Ecto neural progenitor cell (in vitro differentiated cells): ENCODE measurements at regions not wholly inside any gene's neighbourhood (a gene's known extent, or its start where the extent isn't known, plus 50 kb on each side); places are given as distances from the start of the nearest gene placed in this dataset.
"Not testable (repeated sequence)": the region's sequence is repeated elsewhere in the genome, so short reads cannot be mapped to it uniquely, and the experiment has no call there.

Experiments
- DNase-seq: peaks from one replicate; pipeline ENCODE4 v3.0.0-alpha.2; 2018; ENCODE audit warnings: low spot score

DNA sequence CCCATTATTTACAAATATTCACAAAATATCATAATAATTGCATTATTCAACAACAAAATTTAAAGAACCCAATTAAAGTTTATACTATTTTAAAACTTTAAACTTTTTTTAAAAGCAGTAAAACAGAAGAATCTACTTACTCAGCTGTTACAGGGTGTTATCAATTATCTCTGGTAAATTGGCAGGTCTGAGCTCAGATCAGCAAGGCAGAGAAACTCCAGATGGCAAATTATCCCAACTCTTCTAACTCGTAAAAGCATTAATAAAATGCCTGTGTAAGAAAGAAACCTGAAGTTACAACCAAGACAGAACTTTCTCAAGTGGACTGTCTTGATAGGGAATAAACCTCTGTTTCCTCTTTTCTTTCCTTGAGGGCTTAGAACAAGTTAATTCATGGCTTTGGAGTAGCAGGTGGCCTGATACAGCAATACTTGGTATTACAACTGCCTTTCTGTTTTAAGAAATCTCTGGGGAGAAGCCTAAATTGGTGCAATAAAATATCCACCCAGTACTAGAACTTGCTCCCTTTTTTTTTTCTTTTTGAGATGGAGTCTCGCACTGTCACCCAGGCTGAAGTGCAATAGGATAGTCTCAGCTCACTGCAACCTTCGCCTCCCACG is 275.3 kb upstream of the MKLN1 start:
- DNase-seq = no peak

DNA sequence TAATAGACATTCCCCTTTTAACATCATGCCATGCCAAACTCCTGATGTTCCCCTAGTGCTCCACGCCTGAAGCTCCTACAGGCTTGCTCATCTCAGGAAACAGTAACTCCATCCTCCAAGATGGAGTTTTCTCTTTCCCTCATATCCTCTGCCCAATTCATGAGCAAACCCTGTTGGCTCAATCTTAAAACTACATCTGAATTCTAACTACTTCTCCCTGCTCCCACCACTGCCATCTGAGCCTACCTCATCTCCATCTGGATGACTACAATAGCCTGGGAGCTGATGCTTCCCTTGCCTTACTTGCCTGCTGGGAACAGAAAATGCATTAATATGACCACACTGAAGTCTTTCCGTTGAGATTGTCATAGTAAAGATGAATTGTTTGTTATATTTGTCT is 271.7 kb upstream of the MKLN1 start:
- no peak for DNase-seq

DNA sequence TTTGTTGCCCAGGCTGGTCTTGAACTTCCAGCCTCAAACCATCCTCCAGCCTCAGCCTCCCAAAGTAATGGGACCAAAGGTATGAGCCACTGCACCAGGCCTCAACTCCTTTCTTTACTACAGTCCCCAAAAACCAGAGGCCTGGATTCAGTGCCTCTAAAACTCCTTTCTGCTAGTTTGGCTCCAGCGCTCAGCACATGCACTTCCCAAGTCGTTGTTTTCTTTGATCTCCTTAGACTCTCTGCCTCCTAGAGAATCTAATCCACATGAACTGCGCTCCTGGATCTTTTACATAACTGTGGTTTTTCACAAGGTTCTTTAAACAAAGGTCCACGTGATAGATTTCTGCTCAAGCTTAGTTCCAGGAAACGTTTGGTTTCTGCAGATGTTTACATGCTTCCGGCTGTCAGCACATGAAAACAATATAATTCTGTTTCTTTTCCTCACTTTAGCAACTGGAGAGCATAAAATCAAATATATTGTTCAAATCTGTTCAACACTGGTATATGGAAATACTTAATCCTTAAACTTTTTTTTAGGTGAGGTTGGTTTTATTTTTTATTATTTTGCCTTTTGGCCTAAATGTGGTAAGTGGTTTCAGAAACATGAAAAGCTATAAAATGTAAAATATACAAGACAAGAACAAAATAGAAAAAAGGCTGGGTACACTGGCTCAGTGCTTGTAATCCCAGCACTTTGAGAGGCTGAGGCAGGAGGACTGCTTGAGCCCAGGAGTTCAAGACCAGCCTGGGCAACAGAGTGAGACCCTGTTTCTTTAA is 270.5 kb upstream of the MKLN1 start:
- no peak for DNase-seq

DNA sequence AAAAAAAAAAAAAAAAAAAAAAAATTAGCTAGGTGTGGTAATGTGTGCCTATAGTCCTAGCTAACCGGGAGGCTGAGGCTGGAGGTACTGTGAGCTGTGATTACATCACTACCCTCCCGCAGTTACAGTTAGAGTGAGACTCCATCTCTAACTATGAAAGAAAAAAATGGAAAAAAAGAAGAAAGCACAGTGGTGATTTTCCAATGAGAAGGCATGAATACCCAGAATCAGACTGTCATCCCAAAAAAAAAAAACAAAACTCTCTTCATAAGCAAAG is 269.9 kb upstream of the MKLN1 start:
- no peak for DNase-seq

DNA sequence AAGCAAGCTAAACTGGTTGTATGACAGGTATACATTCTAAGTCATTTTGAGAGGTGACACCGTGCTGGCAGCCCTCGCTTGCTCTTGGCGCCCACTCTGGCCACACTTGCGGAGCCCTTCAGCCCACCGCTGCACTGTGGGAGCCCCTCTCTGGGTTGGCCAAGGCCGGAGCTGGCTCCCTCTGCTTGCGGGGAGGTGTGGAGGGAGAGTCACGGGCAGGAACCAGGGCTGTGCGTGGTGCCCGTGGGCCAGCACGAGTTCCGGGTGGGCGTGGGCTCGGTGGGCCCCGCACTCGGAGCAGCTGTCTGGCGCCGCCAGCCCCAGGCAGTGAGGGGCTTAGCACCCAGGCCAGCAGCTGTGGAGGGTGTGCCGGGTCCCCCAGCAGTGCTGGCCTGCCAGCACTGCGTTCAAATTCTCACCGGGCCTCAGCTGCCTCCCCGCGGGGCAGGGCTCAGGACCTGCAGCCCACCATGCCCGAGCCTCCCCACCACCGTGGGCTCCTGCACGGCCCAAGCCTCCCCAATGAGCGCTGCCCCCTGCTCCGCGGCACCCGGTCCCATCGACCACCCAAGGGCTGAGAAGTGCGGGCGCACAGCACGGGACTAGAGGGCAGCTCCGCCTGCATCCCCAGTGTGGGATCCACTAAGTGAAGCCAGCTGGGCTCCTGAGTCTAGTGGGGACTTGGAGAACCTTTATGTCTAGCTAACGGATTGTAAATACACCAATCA is 269.0 kb upstream of the MKLN1 start:
- not testable (repeated sequence) for DNase-seq

DNA sequence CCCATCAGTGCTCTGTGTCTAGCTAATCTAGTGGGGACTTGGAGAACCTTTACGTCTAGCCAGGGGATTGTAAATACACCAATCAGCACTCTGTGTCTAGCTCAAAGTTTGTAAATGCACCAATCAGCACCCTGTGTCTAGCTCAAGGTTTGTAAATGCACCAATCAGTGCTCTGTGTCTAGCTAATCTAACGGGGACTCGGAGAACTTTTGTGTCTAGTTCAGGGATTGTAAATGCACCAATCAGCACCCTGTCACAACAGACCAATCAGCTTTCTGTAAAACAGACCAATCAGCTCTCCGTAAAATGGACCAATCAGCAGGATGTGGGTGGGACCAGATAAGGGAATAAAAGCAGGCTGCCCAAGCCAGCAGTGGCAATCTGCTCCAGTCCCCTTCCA is 268.3 kb upstream of the MKLN1 start:
- DNase-seq = not testable (repeated sequence)

DNA sequence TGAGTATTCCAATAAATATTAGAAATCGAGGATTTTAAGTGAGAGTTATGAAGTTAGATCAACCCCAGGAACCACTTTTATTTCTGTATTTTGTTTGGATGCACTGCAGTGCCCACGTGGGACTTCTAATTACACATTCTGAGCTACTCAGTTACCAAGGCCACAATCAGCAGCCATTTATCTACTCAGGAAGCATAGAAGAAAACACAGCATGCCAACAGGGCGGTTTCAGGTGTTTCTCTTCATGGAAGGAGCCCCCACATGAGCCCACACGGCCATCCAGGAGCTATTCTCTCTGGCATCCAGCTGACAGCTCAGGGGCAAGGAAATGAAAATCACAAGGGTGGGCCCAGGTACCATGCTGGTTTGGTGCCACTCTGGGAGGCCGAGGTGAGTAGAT is 266.5 kb upstream of the MKLN1 start:
- DNase-seq = no peak

DNA sequence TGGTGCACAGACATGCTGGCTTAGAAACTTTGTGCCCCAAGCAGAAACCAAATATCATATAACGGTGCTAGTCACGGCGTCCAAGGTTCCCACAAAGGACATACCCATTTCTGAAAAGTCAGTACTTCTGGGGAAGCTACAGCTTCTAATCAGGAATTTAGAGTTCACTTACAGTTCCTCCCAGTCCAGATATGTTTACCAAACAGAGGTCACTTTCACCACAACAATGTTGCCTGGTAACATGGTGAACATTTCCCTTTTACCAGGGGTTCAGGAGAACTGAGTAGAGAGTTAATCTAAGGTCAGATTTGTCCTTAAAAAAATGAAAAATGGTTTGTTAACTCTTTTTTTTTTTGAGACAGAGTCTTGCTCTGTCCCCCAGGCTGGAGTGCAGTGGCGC is 265.9 kb upstream of the MKLN1 start:
- DNase-seq = no peak

DNA sequence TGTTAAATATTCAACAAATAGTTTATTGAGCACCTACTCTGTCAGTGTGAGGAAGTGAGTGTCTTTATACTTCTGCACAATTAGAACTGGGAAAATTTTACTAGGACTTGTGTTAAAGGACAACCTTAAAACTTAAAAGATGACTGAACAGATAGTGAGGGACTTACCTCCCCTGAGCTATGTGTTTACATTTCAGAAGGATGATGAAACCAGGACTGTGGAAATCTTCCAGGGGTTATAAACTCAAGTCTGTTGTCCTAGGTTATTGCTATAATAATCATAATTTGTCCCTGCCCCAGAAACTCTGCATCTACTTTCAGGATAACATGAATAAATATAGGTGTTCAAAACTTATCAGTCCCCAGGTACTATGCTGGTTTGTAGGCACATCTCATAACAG is 261.0 kb upstream of the MKLN1 start:
- no peak for DNase-seq

DNA sequence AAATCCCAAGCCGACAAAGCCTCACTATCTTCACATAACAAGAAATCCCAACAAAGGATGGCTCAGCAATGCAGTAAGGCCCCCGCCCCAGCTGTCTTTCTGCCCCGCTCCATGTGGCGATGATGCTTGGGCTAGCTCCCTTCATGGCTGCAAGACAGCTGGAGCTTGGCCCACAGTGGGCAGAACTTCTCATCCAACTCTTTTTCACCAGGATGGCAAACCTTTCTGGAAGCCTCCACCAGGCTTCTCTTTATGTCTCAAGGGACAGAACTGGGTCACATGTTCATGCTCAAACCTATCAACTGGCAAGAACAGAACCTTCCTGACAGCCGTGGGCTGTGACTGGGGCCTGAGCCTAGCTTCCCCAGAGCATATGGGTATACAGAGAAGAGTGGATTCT is 260.5 kb upstream of the MKLN1 start:
- DNase-seq = no peak

DNA sequence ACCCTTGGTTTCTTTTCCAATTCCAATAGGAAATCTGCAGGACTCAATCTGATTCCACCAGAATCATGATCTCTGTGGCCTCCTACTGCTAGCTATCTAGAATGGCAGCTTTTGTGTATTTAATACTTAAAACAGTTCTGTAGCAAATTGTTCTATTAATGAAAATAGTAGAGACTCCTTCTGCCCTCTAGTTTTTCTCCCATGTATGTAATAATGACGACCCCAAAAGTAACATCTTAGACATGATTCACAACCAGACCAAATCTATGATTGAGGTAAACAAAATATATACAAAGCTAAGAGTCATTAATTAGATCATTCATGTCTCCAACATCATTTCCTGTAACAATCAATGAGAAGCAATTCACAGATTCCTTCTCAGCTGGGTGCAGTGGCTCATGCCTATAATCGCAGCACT is 259.1 kb upstream of the MKLN1 start:
- no peak for DNase-seq

DNA sequence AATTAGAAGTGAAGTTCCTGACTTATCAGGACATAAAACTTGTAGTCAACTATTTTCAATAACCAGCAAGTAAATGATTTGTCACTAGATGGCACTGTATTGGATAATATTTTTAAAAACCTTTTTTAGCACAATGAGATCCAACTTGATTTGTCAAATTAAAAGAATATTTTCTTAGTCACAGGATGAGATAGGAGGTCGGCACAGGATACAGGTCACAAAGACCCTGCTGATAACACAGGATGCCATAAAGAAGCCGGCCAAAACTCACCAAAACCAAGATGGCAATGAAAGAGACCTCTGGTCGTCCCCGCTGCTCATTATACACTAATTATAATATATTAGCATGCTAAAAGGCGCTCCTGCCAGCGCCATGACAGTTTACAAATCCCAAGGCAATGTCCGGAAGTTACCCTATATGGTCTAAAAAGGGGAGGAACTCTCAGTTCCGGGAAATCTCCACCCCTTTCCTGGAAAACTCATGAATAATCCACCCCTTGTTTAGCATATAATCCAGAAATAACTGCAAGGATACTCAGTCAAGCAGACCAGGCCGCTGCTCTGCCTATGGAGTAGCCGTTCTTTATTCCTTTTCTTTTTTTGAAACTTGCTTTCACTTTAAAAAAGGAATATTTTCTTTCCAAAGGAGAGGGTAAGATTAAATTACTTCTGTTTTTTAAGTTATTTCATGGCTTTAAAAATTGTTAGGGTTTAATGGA is 255.7 kb upstream of the MKLN1 start:
- DNase-seq = no peak

DNA sequence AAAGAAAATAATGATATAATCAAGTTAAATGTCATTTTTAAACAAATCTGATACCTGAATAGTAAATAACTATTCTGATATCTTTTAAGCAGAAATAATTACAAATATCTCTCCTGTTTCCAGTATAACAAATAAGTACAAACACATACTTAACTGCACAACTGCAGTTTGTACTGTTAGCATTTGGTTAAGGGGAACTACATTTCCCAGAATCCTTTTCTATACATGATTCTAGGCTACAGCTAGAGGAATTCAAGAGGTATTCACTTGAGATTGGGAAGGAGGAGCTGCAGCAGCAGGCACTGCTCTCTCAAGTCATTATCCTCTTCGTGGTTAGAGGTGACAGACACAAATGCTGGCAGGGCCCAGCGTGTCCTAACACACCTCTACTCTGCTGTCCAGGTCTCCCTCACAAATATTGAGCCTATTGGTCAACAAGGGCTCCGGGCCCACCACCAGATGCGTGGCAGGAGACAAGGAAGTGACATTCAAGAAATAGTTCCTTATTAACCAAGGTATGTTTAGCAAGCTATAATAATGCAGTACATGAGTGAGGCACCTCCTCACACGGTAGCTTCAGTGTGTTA is 255.1 kb upstream of the MKLN1 start:
- no peak for DNase-seq

DNA sequence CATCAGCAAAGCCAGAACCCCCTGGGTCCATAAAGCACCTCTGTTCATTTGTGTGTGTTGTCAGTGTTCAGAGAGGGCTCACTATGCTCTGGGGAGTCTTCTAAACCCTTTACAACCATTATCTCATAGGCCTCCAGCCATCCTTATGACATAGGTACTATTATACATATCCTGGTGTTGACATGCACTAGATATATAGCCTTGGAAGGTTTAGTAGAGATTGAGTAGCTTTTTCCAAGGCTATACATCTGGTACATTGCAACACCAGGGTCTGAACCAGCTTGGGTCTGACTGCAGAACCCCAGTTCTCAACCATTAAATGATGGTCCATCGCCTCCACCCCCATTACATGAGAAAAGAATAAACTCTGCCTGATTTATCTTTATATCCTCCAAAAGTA is 253.6 kb upstream of the MKLN1 start:
- DNase-seq = no peak

DNA sequence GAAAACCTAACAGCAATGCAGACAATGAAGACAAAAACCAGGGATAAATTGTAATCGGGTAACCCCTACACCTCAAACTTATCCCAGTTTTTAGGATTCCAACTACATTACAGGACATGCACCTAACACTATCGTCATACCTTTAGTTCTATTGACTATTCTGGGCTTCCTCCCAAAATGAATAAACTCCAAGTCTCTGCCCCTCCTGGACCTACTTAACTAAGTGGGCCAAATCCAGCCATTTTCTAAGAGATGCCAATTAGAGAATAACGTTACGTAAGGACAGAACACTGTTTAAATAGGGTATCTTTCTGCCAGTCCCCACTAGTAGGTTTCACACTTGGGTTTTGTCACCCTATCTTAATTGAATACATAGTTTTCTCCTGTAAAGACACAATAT is 253.1 kb upstream of the MKLN1 start:
- no peak for DNase-seq

DNA sequence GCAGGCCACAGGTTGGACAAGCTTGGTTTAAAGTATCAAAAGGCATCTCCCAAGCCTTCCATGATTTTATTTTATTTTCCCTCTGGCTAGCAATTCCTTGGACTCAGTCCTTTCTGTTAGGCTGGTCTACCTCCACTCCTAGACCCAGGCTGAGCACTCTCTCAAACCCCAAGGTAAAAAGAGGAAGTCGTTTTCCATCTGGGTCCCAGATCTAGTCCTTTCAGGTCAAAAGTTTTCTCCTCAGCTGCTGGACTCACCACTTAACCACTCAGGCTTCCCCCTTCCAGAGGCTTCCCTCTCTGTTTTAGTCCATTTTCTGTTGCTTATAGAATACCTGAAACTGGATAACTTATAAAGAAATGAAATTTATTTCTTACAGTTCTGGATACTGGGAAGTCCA is 252.3 kb upstream of the MKLN1 start:
- no peak for DNase-seq

DNA sequence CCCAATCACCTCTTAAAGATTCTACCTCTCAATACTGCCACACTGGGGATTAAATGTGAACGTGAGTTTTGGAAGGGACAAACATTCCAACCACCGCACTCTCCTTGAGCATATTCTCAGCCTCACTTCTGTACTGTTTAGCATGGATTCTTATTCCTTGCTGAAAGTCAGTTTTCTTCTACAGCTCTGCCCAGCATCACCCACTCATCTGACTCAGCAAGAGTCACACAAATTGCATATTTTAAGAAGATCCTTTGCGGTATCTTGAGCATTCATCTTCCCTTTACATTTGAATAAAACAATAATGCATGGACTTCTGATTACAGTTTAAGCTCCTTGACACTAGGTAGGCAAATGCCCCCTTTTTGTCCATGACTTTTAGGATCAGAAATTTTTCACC is 251.6 kb upstream of the MKLN1 start:
- no peak for DNase-seq

DNA sequence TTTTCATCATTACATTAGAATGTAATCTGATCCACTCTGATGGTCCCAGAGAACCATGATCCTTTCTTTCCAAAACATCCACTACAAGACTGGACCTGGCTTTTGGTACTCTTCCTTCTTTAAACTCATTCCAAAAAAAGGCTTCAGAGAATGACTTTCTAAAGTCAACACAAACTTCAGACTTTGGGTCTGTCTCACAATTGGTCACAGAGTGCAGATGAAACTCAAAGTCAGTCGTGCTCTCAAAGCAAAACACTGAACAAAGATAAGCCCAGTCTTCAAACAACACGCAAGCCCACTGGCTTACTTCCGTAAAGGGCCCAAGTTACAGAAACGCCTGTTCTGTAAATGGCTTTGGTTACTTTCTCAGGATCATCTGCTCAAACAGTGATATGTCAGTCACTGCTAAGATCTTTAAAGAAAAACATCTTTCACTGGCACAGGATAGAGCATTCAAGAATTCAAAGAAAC is 250.9 kb upstream of the MKLN1 start:
- no peak for DNase-seq

DNA sequence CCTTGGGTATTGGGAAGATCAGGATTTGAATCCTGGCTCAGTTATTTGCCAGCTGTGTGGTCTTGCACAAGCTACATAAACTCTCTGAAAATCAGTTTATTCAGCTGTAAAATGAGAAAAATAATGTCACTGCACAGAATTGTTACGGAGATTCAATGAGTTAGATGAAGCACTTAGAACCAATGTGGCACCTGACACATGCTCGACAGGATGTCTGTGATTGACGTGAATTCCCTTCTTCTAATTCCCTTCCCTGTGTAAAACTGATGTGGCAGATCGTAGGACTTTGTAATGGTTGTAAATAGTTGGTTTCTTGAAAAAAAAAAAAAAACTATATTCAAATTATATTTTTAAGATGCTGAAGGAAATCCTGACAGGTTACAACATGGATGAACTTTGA is 249.9 kb upstream of the MKLN1 start:
- no peak for DNase-seq

DNA sequence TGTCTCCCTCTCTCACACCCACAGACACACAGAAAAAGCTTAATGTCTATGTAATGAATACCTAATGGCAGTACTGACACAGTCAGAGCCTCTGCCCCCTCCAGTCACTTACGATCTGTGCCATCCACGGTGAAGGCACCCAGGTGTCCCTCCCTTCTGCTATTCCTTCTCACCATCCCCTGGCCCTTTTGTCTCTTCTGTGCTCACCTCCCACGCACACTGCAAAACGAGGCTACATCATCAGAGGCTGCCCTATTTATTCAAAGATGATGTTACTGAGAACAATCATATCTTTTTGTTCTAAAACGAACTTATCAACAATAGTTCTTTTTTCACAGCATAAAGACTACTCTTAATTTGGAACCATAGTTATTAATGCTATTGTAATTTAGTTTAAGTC is 246.9 kb upstream of the MKLN1 start:
- no peak for DNase-seq

DNA sequence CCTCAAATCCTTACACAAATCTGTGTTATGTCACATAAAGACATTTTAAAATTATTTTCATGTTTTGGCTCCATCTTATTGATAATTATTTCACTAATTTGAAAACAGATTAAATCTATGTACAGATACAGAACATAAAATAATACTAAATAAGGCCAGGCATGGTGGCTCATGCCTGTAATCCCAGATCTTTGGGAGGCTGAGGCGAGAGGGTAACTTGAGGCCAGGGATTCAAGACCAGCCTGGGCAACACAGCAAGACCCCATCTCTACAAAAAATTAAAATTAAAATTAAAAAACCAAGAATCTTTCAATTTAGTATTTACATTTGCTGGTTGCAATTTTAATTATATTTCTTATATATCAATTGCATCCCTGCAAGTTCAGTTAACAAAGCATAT is 246.4 kb upstream of the MKLN1 start:
- DNase-seq = no peak

DNA sequence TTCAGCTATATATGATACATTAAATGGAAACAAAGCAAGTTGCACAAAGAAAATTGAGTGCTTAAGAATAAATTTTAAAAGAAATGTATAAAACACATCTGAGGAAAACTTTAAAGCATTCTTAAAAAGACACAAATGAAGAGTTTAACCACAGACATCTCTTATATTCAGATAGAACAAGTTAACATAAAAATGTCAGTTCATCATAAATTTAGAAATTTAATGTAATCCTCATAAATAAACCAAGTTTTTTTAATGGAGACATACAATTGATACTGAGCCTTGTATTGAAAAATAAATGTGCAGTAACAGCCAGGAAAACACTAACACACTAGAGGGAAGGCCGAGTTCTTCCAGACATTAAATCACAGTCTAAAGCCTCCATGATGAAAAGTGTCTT is 243.9 kb upstream of the MKLN1 start:
- no peak for DNase-seq
